ENCODE measurements at regions not wholly inside any gene's neighbourhood (a gene's known extent, or its start where the extent isn't known, plus 50 kb on each side); places are given as distances from the start of the nearest gene placed in this dataset.

DNA sequence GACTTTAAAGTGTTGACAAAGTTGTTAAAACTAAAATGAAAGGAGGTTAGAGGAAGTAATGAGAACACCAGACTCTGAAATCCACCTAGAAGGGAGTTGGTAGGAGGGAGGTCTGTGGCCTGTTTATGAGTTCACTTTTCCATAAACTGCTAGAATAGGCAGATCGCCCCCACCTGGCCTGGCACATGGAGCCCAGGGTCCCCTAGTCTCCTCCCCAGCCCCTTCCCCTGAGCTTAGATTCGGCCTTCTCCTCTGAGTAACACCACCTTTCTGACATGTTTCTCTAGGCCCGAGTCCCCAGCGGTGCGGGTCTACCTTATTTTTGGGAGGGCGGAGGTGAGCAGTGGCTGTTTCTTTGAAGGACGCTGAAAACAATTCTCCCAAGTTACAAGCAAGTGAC lies 54.5 kb upstream of the FAT1 start:
- TF ChIP-seq, protein P1, sequence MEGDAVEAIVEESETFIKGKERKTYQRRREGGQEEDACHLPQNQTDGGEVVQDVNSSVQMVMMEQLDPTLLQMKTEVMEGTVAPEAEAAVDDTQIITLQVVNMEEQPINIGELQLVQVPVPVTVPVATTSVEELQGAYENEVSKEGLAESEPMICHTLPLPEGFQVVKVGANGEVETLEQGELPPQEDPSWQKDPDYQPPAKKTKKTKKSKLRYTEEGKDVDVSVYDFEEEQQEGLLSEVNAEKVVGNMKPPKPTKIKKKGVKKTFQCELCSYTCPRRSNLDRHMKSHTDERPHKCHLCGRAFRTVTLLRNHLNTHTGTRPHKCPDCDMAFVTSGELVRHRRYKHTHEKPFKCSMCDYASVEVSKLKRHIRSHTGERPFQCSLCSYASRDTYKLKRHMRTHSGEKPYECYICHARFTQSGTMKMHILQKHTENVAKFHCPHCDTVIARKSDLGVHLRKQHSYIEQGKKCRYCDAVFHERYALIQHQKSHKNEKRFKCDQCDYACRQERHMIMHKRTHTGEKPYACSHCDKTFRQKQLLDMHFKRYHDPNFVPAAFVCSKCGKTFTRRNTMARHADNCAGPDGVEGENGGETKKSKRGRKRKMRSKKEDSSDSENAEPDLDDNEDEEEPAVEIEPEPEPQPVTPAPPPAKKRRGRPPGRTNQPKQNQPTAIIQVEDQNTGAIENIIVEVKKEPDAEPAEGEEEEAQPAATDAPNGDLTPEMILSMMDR (IDR thresholded peaks at IDR 0.05), result no peak
- no peak for TF ChIP-seq EZH2 (IDR thresholded peaks at IDR 0.05; ENCODE audit: borderline replicate concordance, insufficient read depth, low read depth, low read length, poor library complexity, severe bottlenecking)

Data from B cell (primary cell).